GM12892 (cell line): ENCODE measurements at regions not wholly inside any gene's neighbourhood (a gene's known extent, or its start where the extent isn't known, plus 50 kb on each side); places are given as distances from the start of the nearest gene placed in this dataset.

Source experiments
- POLR2A ChIP-seq: IDR thresholded peaks from 2 replicates; pipeline ENCODE4 v1.6.1; 2011; ENCODE audit warnings: low read depth, low read length, control low read depth
- POLR2AphosphoS5 ChIP-seq: IDR thresholded peaks from 2 replicates; pipeline ENCODE4 v1.6.1; 2011; ENCODE audit warnings: low read depth, low read length, control low read depth
- TAF1 ChIP-seq: IDR thresholded peaks from 2 replicates; pipeline ENCODE4 v1.6.1; 2011; ENCODE audit warnings: low read depth, mild to moderate bottlenecking, control low read depth, low read length, borderline replicate concordance

DNA sequence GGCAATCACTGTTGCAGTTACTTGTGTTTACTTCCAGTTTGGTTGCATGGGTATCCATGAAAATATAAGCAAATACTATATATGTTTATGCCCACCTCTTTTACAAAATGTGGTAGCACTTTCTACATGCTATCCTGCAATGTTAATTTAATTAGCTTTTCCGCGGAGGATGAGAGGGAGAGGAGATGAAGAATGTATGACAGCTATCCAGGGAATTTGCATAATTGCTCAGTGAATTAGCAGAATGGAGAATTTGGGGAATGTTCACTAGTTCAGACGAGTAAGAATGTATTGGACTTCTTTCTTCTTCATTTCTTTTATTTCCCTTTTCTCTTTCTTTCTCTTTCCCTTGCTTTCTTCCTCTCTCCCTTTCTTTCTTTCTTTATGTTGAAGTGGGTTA, 140.7 kb upstream of the SLC28A3 start:
- TF ChIP-seq POLR2A: no peak
- TF ChIP-seq POLR2AphosphoS5: no peak
- no peak for TF ChIP-seq TAF1
